WTC11 (cell line): ENCODE measurements at regions not wholly inside any gene's neighbourhood (a gene's known extent, or its start where the extent isn't known, plus 50 kb on each side); places are given as distances from the start of the nearest gene placed in this dataset.

Experiments used
- CBFB ChIP-seq: sonication (generic); formaldehyde crosslinking; IDR thresholded peaks from 2 replicates; pipeline ENCODE4 v1.8.1; 2022; ENCODE audit warnings: mild to moderate bottlenecking, low read depth, missing genetic modification reagents
- MYBL2 ChIP-seq: sonication (generic); formaldehyde crosslinking; IDR thresholded peaks from 2 replicates; pipeline ENCODE4 v1.8.1; 2023; ENCODE audit warnings: mild to moderate bottlenecking, moderate library complexity, missing genetic modification reagents
- NR3C1 ChIP-seq: sonication (generic); formaldehyde crosslinking; conservative IDR thresholded peaks from 2 replicates; pipeline ENCODE4 v1.8.1; 2023; ENCODE audit warnings: low read depth, mild to moderate bottlenecking, missing genetic modification reagents
- ZNF121 ChIP-seq: sonication (generic); formaldehyde crosslinking; IDR thresholded peaks from 2 replicates; pipeline ENCODE4 v1.8.0; 2023; ENCODE audit warnings: missing genetic modification reagents
- ZNF263 ChIP-seq: sonication (generic); formaldehyde crosslinking; IDR thresholded peaks from 2 replicates; pipeline ENCODE4 v1.8.1; 2022; ENCODE audit warnings: low read depth, mild to moderate bottlenecking, moderate library complexity, missing genetic modification reagents
- ZNF423 ChIP-seq: fragments of 250-450 bp; sonication (Bioruptor Pico); IDR thresholded peaks from 2 replicates; pipeline ENCODE4 v2.1.2; 2022; ENCODE audit warnings: mild to moderate bottlenecking, moderate library complexity
- TF ChIP-seq, protein P1 (sequence below): sonication (generic); formaldehyde crosslinking; IDR thresholded peaks from 2 replicates; pipeline ENCODE4 v1.8.1; 2022; ENCODE audit warnings: low read depth, missing genetic modification reagents, borderline replicate concordance
- TF ChIP-seq, protein P2 (sequence below): fragments of 200-600 bp; IDR thresholded peaks from 2 replicates; pipeline ENCODE4 v1.8.0; 2022; ENCODE audit warnings: antibody characterized with exemption
- TF ChIP-seq, protein P3 (sequence below): fragments of 250-450 bp; sonication (Bioruptor Pico); IDR thresholded peaks from 2 replicates; pipeline ENCODE4 v2.1.2; 2022; ENCODE audit warnings: mild to moderate bottlenecking, moderate library complexity
- TF ChIP-seq, protein P4 (sequence below): sonication (generic); formaldehyde crosslinking; IDR thresholded peaks from 2 replicates; pipeline ENCODE4 v1.8.0; 2022; ENCODE audit warnings: mild to moderate bottlenecking, missing genetic modification reagents
- TF ChIP-seq, protein P5 (sequence below): sonication (generic); formaldehyde crosslinking; IDR thresholded peaks from 2 replicates; pipeline ENCODE4 v1.8.0; 2022; ENCODE audit warnings: missing genetic modification reagents

DNA sequence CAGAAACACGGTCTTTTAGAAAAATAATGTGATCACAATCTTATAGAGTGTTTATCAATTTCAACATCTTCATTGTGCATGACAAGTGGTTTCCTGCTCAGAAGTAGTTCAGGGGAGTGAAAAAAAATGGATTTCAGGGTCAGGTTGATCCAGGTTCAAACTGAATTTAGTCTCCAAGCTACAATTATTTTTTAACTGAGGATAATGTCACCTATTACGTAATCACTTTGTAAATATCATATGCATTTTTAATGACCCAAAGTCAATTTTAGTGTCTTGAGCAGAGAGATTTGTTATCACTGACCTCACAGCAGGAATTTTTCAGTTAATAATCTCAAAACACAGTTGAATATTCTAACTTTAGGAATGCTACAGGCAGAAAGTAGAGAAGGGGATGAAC, 627.2 kb upstream of the LUZP2 start:
- TF ChIP-seq, protein P1, sequence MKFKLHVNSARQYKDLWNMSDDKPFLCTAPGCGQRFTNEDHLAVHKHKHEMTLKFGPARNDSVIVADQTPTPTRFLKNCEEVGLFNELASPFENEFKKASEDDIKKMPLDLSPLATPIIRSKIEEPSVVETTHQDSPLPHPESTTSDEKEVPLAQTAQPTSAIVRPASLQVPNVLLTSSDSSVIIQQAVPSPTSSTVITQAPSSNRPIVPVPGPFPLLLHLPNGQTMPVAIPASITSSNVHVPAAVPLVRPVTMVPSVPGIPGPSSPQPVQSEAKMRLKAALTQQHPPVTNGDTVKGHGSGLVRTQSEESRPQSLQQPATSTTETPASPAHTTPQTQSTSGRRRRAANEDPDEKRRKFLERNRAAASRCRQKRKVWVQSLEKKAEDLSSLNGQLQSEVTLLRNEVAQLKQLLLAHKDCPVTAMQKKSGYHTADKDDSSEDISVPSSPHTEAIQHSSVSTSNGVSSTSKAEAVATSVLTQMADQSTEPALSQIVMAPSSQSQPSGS = no peak
- TF ChIP-seq, protein P2, sequence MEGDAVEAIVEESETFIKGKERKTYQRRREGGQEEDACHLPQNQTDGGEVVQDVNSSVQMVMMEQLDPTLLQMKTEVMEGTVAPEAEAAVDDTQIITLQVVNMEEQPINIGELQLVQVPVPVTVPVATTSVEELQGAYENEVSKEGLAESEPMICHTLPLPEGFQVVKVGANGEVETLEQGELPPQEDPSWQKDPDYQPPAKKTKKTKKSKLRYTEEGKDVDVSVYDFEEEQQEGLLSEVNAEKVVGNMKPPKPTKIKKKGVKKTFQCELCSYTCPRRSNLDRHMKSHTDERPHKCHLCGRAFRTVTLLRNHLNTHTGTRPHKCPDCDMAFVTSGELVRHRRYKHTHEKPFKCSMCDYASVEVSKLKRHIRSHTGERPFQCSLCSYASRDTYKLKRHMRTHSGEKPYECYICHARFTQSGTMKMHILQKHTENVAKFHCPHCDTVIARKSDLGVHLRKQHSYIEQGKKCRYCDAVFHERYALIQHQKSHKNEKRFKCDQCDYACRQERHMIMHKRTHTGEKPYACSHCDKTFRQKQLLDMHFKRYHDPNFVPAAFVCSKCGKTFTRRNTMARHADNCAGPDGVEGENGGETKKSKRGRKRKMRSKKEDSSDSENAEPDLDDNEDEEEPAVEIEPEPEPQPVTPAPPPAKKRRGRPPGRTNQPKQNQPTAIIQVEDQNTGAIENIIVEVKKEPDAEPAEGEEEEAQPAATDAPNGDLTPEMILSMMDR = no peak
- TF ChIP-seq, protein P3, sequence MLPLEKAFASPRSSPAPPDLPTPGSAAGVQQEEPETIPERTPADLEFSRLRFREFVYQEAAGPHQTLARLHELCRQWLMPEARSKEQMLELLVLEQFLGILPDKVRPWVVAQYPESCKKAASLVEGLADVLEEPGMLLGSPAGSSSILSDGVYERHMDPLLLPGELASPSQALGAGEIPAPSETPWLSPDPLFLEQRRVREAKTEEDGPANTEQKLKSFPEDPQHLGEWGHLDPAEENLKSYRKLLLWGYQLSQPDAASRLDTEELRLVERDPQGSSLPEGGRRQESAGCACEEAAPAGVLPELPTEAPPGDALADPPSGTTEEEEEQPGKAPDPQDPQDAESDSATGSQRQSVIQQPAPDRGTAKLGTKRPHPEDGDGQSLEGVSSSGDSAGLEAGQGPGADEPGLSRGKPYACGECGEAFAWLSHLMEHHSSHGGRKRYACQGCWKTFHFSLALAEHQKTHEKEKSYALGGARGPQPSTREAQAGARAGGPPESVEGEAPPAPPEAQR (CRISPR knock-in tag) = no peak
- TF ChIP-seq NR3C1 (CRISPR knock-in tag) (no peak), MYBL2 (no peak), ZNF263 (CRISPR knock-in tag) (no peak), CBFB (CRISPR knock-in tag) (no peak), ZNF121 (CRISPR knock-in tag) (no peak), ZNF423 (CRISPR knock-in tag) (no peak)
- TF ChIP-seq, protein P4, sequence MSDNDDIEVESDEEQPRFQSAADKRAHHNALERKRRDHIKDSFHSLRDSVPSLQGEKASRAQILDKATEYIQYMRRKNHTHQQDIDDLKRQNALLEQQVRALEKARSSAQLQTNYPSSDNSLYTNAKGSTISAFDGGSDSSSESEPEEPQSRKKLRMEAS (CRISPR knock-in tag) = no peak
- TF ChIP-seq, protein P5, sequence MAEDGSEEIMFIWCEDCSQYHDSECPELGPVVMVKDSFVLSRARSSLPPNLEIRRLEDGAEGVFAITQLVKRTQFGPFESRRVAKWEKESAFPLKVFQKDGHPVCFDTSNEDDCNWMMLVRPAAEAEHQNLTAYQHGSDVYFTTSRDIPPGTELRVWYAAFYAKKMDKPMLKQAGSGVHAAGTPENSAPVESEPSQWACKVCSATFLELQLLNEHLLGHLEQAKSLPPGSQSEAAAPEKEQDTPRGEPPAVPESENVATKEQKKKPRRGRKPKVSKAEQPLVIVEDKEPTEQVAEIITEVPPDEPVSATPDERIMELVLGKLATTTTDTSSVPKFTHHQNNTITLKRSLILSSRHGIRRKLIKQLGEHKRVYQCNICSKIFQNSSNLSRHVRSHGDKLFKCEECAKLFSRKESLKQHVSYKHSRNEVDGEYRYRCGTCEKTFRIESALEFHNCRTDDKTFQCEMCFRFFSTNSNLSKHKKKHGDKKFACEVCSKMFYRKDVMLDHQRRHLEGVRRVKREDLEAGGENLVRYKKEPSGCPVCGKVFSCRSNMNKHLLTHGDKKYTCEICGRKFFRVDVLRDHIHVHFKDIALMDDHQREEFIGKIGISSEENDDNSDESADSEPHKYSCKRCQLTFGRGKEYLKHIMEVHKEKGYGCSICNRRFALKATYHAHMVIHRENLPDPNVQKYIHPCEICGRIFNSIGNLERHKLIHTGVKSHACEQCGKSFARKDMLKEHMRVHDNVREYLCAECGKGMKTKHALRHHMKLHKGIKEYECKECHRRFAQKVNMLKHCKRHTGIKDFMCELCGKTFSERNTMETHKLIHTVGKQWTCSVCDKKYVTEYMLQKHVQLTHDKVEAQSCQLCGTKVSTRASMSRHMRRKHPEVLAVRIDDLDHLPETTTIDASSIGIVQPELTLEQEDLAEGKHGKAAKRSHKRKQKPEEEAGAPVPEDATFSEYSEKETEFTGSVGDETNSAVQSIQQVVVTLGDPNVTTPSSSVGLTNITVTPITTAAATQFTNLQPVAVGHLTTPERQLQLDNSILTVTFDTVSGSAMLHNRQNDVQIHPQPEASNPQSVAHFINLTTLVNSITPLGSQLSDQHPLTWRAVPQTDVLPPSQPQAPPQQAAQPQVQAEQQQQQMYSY (CRISPR knock-in tag) = no peak
